Temporal lobe (tissue), 1 donor: ENCODE measurements at regions not wholly inside any gene's neighbourhood (a gene's known extent, or its start where the extent isn't known, plus 50 kb on each side); places are given as distances from the start of the nearest gene placed in this dataset. TPM values are rescaled to one million over a fixed set of nuclear protein-coding genes. Genes with fewer than 3 reads are reported as not detected.

ENCODE experiments used
- small RNA-seq: library from RNA; depleted of rRNA; stranded (forward); fragments of <200 nt; gene quantifications from one replicate; pipeline ENCODE3, GENCODE V24; 2014; ENCODE audit warnings: low replicate concordance

Small RNA genes in the stretch of these regions (small RNA-seq; reads per million reads assigned to genes)
- not detected for gene AC093870.1
